Activated CD4-positive, alpha-beta T cell treated with anti-CD3 and anti-CD28 coated beads, Interleukin-2, amount 10 ng/mL, durations not matched to agents 24 days and 14 days (primary cell): ENCODE measurements at regions not wholly inside any gene's neighbourhood (a gene's known extent, or its start where the extent isn't known, plus 50 kb on each side); places are given as distances from the start of the nearest gene placed in this dataset.
"Not testable (repeated sequence)": the region's sequence is repeated elsewhere in the genome, so short reads cannot be mapped to it uniquely, and the experiment has no call there.

Experiments used
- DNase-seq: peaks from one replicate; pipeline ENCODE4 v3.0.0; 2022
- H3K27ac Mint-ChIP-seq: one replicate; pipeline ENCODE4 v1.8.0; 2022; ENCODE audit warnings: mild to moderate bottlenecking, mixed read lengths
- H3K27me3 Mint-ChIP-seq: one replicate; pipeline ENCODE4 v1.8.0; 2022; ENCODE audit warnings: mixed read lengths
- H3K36me3 Mint-ChIP-seq: one replicate; pipeline ENCODE4 v1.8.0; 2022; ENCODE audit warnings: low read depth, mild to moderate bottlenecking, mixed read lengths
- H3K4me1 Mint-ChIP-seq: one replicate; pipeline ENCODE4 v1.8.0; 2021; ENCODE audit warnings: mixed read lengths
- H3K4me3 Mint-ChIP-seq: one replicate; pipeline ENCODE4 v1.8.0; 2022; ENCODE audit warnings: mild to moderate bottlenecking, moderate library complexity, mixed read lengths
- H3K9me3 Mint-ChIP-seq: one replicate; pipeline ENCODE4 v1.8.0; 2021; ENCODE audit warnings: mixed read lengths
- intact Hi-C: fragments of 100-400 bp; cut with micrococcal nuclease; formaldehyde crosslinking; loops from one replicate; pipeline ENCODE4 v1.15.1; 2023

DNA sequence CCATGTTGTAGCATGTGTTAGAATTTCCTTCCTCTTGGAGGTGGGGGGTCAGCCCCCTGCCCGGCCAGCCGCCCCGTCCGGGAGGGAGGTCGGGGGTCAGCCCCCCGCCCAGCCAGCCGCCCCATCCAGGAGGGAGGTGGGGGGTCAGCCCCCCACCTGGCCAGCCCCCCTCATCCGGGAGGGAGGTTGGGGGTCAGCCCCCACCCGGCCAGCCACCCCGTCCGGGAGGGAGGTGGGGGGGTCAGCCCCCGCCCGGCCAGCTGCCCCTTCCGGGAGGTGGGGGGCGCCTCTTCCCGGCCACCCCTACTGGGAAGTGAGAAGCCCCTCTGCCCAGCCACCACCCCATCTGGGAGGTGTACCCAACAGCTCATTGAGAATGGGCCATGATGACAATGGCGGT lies 229.4 kb downstream of the NDUFA10 start:
- H3K9me3 Mint-ChIP-seq, H3K27ac Mint-ChIP-seq, DNase-seq, H3K36me3 Mint-ChIP-seq, H3K4me3 Mint-ChIP-seq, H3K4me1 Mint-ChIP-seq, intact Hi-C loops: not testable (repeated sequence)
- H3K27me3 Mint-ChIP-seq = peaks cover 12% of the 10 kb centered on the region

DNA sequence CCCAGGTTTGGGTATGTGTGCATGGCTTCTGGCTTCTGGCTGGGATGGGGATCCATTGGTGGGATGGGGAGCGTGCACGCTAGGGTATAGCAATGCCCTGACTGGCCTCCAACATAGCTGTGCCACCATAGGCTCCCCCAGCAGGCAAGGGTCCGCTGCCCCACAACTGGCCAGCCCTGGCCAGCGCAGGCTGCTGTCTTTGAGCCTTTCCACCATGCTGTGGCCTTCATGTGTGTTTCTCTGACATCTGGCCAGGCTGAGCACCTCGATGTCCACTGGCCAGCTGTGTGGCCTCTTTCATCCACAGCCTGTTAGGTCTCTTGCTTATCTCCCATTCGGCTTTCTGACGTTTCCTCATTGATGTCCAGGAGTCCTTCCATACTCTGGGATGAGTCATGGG lies 231.3 kb downstream of the NDUFA10 start:
- no peak for DNase-seq
- no peaks in the 10 kb centered on the region for H3K4me1 Mint-ChIP-seq
- no peaks in the 10 kb centered on the region for H3K9me3 Mint-ChIP-seq
- peaks cover 8% of the 10 kb centered on the region for H3K27me3 Mint-ChIP-seq
- H3K36me3 Mint-ChIP-seq = no peaks in the 10 kb centered on the region
- no peak overlapping the region for H3K27ac Mint-ChIP-seq
- intact Hi-C loops = no loop called here
- H3K4me3 Mint-ChIP-seq = no peak overlapping the region

DNA sequence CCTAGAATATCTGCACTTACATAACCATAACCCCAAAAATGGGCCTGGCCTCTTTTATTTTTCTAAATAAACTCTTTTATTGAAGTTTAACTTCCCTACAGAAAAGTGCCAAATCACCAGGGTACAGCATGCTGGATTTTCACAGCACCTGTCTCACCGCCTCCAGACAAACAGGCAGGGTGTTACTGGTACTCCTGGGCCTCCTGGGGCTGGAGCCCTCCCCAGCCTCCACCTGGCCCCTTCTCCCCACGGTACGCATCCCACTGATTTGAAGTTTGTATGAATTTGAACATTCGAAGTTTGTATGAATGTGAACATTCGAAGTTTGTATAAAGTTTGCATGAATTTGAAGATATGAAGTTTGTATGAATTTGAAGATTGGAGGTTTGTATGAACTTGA lies 232.1 kb downstream of the NDUFA10 start:
- no peak overlapping the region for H3K4me3 Mint-ChIP-seq
- no peak for DNase-seq
- no peaks in the 10 kb centered on the region for H3K36me3 Mint-ChIP-seq
- H3K27me3 Mint-ChIP-seq = peaks cover 8% of the 10 kb centered on the region
- no peaks in the 10 kb centered on the region for H3K9me3 Mint-ChIP-seq
- intact Hi-C loops = no loop called here
- H3K4me1 Mint-ChIP-seq = no peaks in the 10 kb centered on the region
- H3K27ac Mint-ChIP-seq = no peak overlapping the region

DNA sequence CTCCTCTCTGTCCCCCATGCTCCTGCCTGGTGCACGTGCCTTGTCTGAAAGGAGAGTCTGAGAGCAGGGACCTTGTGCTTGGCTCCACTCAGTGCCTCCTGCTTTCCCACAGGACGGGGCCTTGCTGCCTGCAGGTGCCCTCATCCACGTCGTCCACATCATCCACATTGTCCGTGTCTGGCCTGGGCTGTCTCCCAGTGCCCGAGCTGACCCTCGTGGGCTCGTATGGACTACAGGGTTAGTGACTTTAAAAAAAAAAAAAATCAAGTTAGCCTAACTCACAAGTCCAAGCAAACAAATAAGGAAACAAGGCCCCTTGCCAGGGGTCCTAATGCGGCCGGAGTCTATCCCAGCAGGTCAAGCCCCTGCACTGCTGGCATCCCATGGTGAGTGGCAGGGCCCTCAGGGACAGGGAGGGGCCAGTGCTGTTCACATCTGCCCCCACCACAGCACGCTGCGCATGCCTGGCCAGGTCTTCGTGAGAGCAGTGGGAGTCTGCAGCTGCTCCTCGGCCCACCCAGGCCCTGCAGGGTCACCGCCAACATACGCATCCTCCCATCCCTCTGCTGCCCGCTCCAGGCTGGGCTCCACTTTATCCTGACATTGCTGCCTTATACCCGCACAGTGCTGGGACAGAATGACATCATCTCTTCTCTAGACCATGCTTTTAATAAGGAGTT lies 232.6 kb downstream of the NDUFA10 start:
- H3K27ac Mint-ChIP-seq = no peak overlapping the region
- H3K9me3 Mint-ChIP-seq = no peaks in the 10 kb centered on the region
- no peak for DNase-seq
- H3K27me3 Mint-ChIP-seq = peaks cover 7% of the 10 kb centered on the region
- H3K4me1 Mint-ChIP-seq = no peaks in the 10 kb centered on the region
- intact Hi-C loops = no loop called here
- H3K36me3 Mint-ChIP-seq = no peaks in the 10 kb centered on the region
- H3K4me3 Mint-ChIP-seq = no peak overlapping the region

DNA sequence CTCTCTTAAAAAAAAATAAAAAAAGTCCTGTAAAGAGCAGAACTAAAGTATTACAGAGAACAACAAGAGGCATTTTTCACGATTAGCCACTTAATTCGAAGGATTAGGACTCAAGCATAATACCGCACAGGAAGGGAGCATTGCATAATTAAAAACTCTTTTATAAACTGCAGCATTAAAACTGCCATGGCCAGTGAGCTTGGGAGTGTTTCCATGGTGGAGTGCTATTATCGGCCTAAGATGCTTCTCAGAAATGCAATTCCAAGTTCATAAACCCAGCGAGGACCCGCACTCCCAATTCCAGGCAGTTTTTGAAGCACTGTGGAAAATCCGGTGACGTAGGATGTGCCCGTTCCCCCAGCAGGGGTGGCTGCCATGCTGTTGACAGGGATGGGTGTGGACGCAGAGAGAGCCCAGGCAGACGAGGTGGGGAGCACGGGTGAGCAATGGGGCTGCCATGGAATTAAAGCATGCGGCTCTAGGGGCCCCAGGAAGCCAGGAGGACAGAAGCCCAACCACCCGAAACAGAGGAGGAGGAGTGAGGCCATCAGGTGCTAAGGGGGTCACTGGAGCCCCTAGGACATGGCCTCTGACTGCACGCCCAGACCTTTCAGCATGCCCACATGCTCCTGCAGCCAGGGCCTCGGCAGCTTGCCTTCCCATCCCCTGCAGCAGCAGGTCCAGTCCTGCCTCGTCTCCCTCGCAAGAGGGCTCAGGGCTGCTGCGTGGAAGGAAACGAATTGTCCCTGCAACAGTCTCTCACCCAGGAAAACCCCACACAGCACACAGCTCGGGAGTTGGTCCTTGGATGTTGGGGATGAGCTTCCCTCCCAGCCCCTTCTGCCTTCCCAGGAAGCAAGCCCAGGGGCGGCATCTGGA lies 233.4 kb downstream of the NDUFA10 start:
- no peak for DNase-seq
- intact Hi-C loops = no loop called here
- Mint-ChIP-seq H3K27me3 (no peaks in the 10 kb centered on the region), H3K27ac (no peak overlapping the region), H3K36me3 (no peaks in the 10 kb centered on the region), H3K9me3 (no peaks in the 10 kb centered on the region), H3K4me3 (no peak overlapping the region), H3K4me1 (no peaks in the 10 kb centered on the region)

DNA sequence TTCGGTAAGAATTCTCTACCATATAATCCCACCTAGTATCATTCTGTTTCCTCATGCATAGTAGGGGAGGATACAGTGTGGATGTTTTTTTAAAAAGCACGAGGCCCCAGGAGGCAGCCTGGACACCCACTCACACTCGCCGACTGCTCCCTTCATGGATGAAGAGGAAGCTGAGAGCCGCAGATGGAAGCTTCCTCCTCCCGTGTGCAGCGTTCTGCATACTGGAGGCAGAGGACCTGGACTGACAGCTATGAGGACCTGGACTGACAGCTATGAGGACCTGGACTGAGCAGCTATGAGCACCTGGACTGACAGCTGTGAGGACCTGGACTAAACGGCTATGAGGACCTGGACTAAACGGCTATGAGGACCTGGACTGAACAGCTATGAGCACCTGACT lies 234.4 kb downstream of the NDUFA10 start:
- Mint-ChIP-seq H3K4me3 (no peak overlapping the region), H3K27ac (no peak overlapping the region), H3K36me3 (no peaks in the 10 kb centered on the region), H3K27me3 (peaks cover 4% of the 10 kb centered on the region), H3K9me3 (peaks cover 5% of the 10 kb centered on the region), H3K4me1 (no peaks in the 10 kb centered on the region)
- intact Hi-C loops = no loop called here
- DNase-seq = no peak

DNA sequence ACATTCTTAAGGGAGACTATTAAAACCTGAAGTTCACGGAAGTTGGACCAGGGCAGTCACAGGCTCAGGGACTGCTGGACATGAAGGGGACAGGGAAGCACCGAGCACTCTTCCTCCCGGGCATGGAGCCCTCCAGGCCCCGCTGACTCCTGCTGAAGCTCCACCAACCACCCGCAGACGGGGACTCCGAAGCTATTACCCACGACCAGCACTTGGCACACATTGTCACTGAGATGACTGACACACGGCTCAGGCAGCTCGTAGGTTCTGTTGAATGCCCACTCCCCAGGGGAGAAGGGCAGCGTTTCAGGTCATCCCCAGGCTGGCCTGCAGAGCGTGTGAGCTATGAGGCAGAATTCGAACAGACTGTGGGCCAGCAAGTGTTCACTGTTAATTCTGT lies 234.8 kb downstream of the NDUFA10 start:
- peaks cover 5% of the 10 kb centered on the region for H3K9me3 Mint-ChIP-seq
- no peaks in the 10 kb centered on the region for H3K36me3 Mint-ChIP-seq
- no peaks in the 10 kb centered on the region for H3K4me1 Mint-ChIP-seq
- peaks cover 4% of the 10 kb centered on the region for H3K27me3 Mint-ChIP-seq
- DNase-seq = no peak
- H3K27ac Mint-ChIP-seq = no peak overlapping the region
- no peak overlapping the region for H3K4me3 Mint-ChIP-seq
- intact Hi-C loops = no loop called here

DNA sequence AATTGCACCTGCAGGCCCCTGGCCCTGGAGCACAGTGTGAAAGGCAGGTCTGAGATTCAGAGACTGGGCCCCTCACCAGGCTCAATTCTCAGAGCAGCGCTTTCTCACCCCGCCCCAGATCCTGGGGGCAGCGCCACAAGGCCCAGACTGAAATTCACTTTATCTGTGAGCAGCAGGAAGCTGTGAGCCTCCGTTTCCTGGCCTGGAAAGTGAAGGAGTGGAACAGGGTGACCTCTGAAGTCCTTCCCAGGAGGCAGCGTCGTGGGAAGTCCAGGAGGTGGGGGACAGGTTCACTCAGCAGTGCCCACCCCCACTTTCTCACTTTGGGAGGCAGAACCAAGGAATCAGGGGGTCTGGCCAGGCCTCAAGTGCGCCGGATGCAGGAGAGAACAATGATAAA lies 235.4 kb downstream of the NDUFA10 start:
- H3K27me3 Mint-ChIP-seq = peaks cover 7% of the 10 kb centered on the region
- no peak overlapping the region for H3K4me3 Mint-ChIP-seq
- no peak for DNase-seq
- H3K9me3 Mint-ChIP-seq = peaks cover 5% of the 10 kb centered on the region
- intact Hi-C loops = no loop called here
- H3K36me3 Mint-ChIP-seq = no peaks in the 10 kb centered on the region
- no peaks in the 10 kb centered on the region for H3K4me1 Mint-ChIP-seq
- H3K27ac Mint-ChIP-seq = no peak overlapping the region

DNA sequence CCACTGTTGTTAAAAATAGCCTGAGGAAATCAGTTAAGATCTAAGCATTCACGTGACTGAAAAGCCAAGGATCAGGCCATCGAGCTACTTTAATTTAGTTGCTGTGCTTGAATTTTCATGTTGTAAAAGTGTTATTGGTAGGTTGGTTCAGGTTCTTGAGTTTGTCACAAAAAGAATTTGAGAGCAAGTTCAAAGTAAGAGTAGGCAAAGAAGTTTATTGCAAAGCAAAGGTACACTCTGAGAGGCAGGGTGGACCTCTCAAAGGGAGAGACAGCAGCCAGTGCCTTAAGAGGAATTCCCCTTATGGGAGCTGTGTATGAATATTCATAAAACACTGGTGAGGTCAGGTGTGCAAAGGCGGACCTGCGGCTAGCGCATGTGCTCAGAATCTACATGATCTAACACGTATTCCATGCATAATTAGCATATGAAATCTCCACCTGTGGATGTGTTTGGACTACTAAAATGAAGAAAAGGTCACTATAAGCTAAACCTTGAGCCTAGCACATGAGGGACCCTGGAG lies 236.5 kb downstream of the NDUFA10 start:
- no peaks in the 10 kb centered on the region for H3K36me3 Mint-ChIP-seq
- DNase-seq = no peak
- H3K4me1 Mint-ChIP-seq = no peaks in the 10 kb centered on the region
- intact Hi-C loops = no loop called here
- H3K27ac Mint-ChIP-seq = no peak overlapping the region
- H3K9me3 Mint-ChIP-seq = peaks cover 5% of the 10 kb centered on the region
- H3K4me3 Mint-ChIP-seq = no peak overlapping the region
- peaks cover 7% of the 10 kb centered on the region for H3K27me3 Mint-ChIP-seq

DNA sequence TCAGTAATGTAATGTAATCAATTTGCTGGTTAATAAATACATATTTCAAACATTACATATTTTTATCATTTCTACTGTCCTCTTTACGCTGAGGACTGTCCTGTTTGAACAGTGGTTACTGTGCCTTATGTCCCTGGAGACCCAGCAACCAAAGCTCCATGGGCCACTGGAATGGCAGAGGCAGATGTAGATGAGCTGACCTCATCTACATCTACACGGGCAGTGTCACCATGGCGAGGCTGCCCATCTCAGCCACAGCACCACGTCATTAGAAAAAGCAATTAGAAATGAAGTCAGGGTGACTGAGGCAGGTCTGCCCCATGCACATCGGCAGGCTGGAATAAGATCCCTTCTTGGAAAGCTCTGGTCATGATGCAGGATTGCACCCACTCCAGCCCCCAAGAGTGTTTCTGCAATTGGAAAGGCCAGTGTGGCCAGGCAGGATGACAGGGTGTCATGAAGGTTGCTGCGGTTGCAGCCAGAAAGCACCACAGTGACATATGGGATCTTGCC lies 237.5 kb downstream of the NDUFA10 start:
- no peak overlapping the region for H3K27ac Mint-ChIP-seq
- no peaks in the 10 kb centered on the region for H3K4me1 Mint-ChIP-seq
- H3K36me3 Mint-ChIP-seq = no peaks in the 10 kb centered on the region
- peaks cover 9% of the 10 kb centered on the region for H3K27me3 Mint-ChIP-seq
- peaks cover 5% of the 10 kb centered on the region for H3K9me3 Mint-ChIP-seq
- H3K4me3 Mint-ChIP-seq = no peak overlapping the region
- intact Hi-C loops = no loop called here
- no peak for DNase-seq

DNA sequence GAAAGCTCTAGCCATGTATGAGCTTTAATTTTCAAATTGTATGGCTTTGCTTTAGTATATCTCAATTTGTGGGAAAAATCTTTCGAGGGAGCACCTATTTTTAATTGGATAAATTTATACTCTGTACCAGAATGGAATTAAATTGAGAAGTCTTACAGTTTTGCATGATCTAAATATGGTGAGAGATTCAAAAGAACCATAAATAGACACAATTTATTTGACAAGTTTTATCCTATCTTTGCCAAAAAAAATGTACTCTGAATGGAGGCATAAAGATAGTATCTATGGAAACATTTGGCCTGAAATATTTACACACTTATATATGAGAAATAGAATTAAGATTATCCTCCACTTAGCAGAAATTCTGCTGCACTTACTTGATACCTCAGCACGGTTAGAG lies 238.4 kb downstream of the NDUFA10 start:
- H3K27me3 Mint-ChIP-seq = peaks cover 9% of the 10 kb centered on the region
- no peaks in the 10 kb centered on the region for H3K36me3 Mint-ChIP-seq
- H3K4me1 Mint-ChIP-seq = no peaks in the 10 kb centered on the region
- peaks cover 5% of the 10 kb centered on the region for H3K9me3 Mint-ChIP-seq
- H3K4me3 Mint-ChIP-seq = no peak overlapping the region
- H3K27ac Mint-ChIP-seq = no peak overlapping the region
- intact Hi-C loops = no loop called here
- no peak for DNase-seq

DNA sequence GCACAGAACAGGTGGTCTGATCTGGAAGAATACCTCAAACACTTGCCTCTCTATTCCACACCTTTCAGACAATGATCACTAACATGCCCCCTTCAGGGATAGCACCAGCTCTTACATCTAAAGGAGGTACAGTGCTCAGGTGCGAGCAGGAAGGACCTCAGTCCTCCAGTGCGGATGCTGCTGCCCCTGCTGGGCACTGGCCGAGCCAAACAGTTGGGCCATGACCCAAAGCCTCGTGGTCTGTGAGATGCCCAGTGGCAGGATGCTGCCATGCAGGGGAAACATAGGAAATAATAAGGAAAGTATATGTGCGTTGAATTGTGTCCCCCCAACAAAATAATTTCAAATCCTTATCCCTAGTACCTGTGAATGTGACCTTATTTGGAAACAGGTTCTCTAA lies 243.7 kb downstream of the NDUFA10 start:
- intact Hi-C loops = no loop called here
- no peaks in the 10 kb centered on the region for H3K36me3 Mint-ChIP-seq
- H3K27me3 Mint-ChIP-seq = peaks cover 9% of the 10 kb centered on the region
- no peaks in the 10 kb centered on the region for H3K4me1 Mint-ChIP-seq
- H3K27ac Mint-ChIP-seq = no peak overlapping the region
- DNase-seq = no peak
- peaks cover 5% of the 10 kb centered on the region for H3K9me3 Mint-ChIP-seq
- no peak overlapping the region for H3K4me3 Mint-ChIP-seq

DNA sequence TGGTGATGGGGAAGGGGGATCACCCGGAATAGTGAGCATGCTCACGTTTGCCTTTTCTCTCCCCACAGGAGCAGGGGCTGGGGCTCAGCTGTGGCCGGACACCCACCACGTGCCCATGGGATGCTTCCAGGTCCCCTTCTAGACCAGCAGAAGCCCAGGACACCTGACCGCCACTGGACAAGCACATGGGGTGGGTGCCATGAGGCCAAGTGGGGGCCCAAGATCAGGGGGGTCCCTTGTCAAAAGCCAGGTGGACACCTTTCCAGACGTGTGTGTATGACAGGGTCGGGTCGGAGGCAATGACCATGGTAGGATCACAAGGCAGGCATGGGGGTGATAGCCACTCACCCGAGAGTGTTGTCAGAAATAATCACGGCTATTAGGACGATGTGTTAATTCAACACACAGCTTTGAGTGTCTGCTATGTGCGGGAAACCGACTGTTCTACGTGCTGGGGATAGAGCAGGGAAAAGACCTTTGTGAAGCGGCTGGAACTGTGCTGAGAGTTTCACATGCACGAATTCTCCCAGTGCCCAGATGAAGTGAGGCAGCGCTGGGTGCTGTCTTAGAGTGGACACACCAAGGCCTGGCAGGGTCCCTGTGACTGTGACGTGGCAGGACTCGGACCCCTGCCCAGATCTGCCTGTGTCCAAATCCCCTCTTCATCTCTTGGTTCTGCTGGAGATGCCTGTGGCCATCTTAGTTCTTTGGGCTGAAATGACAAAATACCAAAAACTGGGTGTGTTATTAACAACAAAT lies 244.7 kb downstream of the NDUFA10 start:
- intact Hi-C loops = no loop called here
- H3K36me3 Mint-ChIP-seq = no peaks in the 10 kb centered on the region
- no peak overlapping the region for H3K27ac Mint-ChIP-seq
- no peak overlapping the region for H3K4me3 Mint-ChIP-seq
- no peak for DNase-seq
- peaks cover 4% of the 10 kb centered on the region for H3K27me3 Mint-ChIP-seq
- H3K9me3 Mint-ChIP-seq = no peaks in the 10 kb centered on the region
- no peaks in the 10 kb centered on the region for H3K4me1 Mint-ChIP-seq

DNA sequence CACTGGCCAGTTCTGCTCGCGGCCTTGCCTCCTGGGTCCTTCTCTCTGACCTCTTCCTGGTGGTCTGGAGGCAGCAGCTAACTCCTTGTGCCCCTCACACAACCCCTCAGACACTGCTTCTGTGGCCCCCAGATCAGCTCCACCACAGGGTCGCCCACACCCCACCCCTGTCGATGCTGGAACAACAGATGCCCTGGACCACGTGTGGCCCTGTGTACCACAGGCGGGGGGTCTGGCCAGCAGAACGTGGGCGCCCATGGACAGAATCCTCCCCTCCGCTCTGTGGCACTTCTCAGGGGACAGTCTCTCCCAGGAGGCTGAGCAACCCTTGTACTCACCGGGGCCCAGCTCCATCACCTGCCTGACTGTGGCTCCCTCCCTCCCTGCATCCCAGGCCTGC lies 245.6 kb downstream of the NDUFA10 start:
- no peak overlapping the region for H3K27ac Mint-ChIP-seq
- H3K9me3 Mint-ChIP-seq = no peaks in the 10 kb centered on the region
- intact Hi-C loops = no loop called here
- no peaks in the 10 kb centered on the region for H3K4me1 Mint-ChIP-seq
- no peaks in the 10 kb centered on the region for H3K36me3 Mint-ChIP-seq
- H3K27me3 Mint-ChIP-seq = peaks cover 4% of the 10 kb centered on the region
- no peak for DNase-seq
- H3K4me3 Mint-ChIP-seq = no peak overlapping the region
